NCI-H2196 treated with DMSO at 0.1 percent for 48 hours (cell line): ENCODE measurements at regions not wholly inside any gene's neighbourhood (a gene's known extent, or its start where the extent isn't known, plus 50 kb on each side); places are given as distances from the start of the nearest gene placed in this dataset.

Experiments used
- DNase-seq: peaks from one replicate; lab custom pipeline; 2025; ENCODE audit not compliant: unreplicated experiment; lab: John Stamatoyannopoulos, UW

DNA sequence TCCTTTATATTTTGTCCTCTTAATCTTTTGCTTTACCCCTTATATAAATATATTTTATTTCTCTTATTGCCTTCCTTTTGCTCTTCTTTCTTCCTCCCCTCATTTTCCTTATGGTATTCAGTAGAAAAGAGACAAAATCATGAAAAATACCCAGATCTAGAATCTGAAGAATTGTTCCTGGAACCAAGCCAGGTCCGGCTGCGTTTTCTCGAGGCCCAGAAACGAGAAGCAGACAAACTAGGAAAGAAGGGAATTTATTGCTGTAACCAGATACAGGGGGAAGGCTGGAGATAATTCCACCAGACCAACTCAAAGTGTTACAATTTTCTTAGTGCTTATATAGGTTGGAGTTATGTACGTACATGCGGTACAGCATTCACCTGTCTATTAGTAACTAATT lies 328.7 kb downstream of the GABRG1 start:
- no peak for DNase-seq

DNA sequence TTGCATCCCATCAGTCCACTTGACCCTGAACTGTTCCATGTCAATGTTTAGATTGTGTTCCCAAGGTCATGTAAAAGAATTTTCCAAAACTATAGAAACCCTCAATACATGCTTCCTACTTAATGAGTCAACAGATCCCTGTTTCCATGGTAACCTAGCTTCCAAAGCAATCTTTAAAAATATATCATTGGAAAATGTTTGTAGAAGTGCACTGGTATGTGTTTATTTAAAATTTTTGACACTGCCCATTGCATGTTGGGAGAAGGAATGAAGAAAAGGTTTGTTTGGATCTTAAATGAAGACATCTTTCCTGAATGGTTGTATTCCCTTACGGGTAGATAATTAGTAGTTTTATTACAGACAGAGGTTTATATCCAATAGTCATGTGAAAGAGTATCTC lies 345.3 kb downstream of the GABRG1 start:
- no peak for DNase-seq

DNA sequence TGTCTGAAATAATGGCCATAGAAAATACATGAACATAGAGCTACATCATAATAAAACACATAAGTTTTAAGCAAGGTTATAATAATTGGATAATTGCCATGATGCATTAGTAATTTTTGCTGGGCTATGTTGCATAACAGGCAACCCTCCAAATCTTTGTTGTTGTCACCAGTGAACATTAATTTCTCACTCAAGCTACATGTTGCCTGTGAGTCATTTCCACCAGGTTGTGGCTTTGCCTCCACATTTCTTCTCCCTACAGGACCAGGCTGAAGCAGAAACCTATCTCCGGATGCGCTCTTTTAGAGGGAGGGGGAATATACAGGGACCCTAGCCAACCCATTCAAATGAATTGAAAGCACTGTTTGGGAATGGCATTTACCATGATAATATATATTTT lies 347.7 kb downstream of the GABRG1 start:
- no peak for DNase-seq

DNA sequence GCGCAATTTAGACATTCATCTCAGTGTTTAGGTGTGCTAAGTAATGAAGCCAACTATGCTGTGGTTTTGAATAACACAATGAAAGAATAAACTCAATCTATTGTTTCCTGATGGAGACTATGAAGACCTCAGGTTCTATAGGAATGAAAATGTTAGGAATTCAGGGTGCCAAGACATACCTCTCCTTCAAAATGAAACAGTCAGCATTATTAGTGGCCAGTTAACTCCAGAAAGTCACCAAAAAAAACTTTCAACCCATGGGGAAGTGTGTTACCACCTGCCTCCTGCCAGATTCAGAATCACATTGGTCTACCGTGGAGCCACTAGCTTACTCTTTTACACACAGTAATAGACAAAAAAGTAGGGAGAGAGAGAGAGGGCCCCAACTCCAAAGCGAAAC lies 352.9 kb downstream of the GABRG1 start:
- no peak for DNase-seq

DNA sequence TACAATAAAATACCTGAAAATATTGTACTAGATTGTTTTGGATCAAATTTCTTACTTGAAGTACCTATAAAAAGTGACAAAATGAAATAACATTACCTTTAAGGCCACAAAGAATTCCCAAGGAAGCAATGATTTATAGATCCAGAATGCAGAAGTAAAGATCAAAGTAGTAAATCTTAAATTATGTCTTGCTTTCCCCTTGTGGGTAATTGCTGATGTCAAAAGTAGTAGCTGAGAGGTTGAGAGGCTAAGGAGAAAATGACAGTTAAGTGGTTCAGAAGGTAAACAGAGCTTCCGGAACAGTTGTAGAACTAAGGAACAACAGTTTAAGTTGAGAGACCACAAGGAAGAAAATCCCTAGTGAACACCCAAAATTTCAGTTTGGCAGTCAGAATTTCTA lies 358.3 kb downstream of the GABRG1 start:
- DNase-seq: no peak

DNA sequence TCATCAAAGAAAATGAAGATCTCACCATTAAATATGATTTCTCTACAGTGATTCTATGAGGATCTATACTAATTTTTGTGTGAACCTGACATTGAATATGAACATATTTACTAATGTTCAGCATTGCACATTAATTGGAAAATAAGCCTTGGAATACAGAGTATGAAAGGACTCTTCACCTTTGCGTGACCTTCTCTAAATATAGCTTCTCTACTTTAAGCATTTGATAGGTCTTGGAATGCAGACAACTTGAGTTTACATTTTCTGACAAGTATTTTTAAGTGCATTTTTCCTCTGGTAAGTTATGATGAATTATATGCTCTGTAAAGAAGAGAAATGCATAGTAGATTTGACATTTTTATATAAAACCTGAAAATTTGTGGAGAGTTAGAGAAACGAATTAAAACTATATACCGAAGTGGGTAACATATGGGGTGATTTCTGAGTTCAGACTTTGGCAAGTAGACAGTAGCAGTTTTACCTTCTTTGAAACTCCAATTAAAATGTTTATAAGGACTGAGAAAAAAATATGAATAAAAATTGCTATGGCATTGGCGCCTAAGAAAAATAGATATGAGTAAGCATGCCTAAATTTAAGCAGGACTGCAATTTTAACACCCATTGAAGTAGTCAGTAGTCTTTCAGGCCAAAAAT lies 371.9 kb downstream of the GABRG1 start:
- DNase-seq: no peak

DNA sequence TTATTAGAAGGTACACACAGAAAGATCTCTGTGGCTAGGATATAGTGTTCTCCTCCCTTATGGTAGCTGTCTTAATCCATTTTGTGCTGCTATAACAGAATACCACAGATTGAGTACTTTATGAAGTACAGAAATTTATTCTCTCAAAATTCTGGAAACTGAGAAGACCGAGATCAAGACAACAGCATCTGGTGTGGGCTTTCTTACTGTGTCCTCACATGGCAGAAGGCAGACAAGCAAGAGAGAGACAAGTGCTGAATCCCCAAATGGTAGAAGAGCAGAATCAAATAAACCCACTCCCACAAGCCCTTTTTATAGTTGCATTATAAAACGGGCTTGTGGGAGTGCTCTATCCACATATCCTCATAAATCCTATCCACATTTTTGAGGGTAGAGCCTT lies 373.1 kb downstream of the GABRG1 start:
- DNase-seq: no peak

DNA sequence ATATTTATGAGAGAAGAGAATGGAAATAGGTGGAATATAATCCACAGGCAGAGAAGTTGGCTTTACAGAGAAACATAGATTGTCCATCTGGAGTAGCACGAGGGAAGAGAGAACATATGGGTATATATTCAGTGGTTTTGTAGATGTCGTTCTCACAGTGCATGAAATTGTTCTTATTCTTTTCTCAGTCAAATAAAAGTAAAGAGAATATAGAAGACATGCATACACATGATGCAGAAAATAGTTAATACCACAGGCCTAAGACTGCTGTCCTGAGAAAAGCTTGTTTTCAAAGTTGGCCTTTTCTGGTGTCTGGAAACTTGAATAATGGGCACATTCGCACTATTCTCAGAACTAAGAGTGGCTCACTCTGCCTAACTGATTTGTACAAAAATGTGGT lies 378.1 kb downstream of the GABRG1 start:
- no peak for DNase-seq

DNA sequence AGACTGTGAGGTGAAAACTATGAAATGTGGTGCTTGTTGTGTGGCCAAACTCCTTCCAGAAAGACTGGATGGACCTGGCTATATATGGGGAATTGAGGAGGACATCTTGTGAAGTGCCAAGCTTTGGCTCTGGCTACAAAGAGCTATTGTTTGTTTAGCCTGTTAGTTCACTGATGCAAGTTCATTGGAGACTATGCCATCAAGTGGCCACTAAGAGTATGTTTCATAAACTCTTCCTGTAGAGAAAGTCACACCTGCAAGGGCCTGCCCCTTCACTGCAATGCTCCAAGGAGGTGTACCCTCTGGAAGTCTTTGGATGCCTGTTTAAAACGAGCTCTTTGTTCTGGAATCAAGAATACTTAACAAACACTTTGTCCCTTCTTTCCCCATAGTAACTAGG lies 382.0 kb downstream of the GABRG1 start:
- DNase-seq: no peak

DNA sequence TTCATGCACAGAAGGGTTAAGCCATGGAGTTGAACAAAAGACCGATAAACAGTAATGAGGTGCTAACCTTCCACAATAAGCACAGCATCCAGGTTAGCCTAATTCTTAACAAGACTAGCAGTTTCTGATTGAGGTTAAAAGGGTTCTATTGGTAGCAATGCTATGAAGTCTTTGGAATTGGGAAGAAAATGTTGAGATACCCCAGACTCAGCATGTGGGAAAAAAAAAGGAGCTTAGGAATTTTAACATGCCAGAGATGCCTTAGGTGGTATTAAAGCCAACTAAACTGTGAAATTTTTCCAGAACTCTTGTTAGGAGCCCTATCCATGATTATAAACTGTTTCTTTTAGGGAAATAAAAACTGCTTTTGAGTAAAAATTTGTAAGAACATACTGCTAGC lies 391.7 kb downstream of the GABRG1 start:
- DNase-seq: no peak

DNA sequence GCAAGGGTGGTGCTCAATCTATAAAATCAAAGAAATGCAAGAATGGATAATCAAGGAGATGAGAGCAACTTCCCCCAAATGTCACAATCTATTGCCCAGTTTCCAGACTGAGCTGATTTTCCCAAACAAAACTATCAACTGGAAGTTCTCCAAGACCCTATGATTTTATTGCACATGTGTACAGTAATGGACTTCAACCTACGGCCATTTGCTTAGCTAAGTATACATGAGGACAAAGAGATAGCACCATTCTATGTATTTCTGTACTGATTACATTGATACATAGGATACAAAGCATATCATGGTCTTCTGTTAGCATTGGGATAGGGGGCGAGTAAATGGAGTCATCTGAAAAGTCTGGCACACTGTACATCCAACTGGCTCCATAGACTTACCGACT lies 407.8 kb downstream of the GABRG1 start:
- no peak for DNase-seq

DNA sequence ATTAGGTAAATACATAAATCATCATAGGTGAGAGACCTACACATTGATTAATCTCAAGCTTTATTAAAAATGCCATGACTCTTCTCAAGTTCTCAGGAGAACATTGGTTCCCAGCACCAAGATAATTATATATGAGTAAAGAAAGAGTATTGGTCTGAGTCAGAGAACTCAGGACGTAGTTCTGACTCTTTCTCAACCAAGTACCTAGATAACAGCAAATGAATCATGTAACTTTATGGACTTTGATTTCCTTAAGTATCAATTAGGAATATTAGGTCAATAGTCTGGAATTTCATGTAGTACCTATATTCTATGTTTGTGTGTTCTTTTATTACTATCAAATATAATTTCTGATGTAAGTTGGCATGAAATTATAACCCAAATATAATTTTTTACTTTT lies 409.9 kb downstream of the GABRG1 start:
- DNase-seq: no peak

DNA sequence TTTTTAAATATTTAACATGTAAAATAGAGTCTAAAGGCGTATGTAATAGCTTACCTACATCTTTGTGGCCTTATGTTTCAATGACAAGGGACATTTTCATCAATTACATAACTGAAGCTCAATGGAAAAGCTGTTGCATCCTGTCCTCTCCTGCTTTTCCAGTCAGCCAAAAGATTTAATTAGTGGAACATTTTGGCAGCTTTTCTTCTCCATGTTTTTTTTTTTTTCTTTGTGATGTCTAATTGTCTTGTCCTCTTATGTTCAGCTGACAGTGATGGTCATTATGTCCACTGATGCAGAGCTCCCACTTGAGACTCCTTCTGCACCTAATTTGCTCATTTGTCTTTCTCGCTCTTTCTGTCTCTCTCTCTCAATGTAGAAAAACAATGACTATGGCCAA lies 422.2 kb downstream of the GABRG1 start:
- DNase-seq: no peak

DNA sequence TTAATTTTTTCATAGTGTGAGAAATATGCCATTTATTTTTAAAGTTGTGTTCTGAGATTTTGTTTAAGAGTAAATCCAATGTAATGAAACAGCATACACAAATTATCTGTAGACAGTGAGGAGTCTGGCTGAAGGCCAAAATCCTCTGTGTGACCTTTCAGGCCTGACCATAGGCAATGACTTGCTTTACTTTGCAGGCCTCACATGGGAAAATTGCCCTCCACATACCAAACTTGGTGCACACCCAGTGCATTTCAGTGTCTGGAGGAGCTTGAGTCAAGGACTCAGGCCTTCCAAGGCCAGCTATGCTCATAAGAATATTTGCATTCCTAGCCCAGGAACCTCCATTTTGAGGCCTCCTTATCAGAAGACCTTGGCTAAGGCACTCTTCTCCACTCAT lies 430.1 kb downstream of the GABRG1 start:
- DNase-seq: no peak

DNA sequence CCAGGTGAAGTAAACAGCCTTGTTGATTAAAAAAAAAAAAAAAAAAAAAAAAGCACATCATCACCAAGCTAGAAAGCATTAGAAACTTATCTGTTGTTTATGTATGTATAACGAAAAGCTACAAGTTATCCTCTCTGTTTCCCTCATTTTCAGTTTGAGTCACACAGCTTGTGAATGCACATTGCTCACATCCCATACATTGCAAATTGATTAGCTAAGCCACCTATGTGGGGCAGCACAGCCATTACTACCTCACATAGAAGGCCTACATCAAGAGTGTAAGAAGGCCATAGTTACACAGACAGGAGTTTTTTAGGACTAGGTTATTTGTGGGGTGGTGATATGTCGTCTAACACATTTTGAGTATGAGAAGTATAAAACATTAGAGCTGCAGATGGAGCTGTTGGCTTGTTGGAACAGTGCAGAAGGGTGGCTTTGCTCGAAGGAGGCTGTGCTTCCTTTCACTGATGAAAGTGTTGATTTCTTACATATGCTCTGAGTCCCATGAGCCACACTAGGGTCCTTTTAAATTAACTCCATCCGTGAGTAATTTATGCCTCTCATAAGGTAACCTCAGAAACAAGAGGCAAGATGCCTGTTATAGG lies 431.6 kb downstream of the GABRG1 start:
- no peak for DNase-seq

DNA sequence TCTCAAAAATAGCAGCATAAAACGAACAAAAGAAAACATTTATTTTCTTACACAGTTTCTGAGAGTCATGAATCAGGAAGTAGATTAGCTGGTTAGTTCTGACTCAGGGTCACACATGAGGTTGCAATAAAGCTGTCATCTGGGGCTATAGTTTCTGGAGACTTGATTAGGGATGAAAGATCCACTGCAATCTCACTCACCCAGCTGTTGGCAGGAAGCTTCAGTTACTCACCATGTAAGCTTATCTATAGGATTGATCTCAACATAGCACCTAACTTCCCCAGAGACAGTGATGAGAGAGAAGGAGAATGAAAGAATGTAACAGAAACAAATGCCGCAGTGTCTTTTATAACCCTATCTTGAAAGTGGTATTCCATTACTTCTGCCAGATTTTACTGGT lies 435.5 kb downstream of the GABRG1 start:
- no peak for DNase-seq

DNA sequence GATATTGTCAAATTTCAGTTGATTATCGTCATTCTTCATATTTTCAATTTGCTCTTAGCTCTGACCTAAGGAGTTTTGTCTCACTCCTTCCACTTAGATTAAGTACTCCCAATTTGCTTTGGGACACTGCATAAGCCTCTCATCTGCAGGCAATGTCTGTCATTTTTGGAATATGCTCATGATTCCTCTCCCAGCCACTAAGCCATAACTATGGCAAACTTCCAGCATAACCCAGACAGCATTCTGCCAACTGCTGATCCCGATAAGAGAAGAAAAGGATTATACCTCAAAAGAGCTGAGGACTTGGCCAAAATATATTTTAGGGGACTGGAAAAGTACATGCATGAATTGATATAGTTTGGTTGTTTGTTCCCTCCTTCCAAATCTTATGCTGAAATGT lies 444.4 kb downstream of the GABRG1 start:
- DNase-seq: no peak

DNA sequence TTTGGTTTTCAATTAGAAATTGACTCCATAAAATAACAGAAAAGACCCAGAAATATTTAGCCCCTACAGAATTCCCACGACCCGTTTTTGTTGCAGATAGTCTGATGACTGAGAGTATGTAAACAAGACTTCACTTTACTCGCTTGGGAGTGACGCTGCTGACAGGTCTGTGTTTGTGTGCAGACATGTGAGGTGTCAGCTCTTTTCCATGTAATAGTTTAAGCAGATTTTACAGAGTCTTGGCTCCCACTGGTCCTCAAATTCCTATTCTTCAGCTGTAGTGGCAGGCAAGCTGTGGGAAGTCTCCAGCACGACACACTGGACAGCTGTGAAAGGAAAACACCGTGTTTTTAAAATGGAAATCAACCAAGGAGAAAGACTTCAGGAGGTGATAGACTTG lies 455.7 kb downstream of the GABRG1 start:
- no peak for DNase-seq

DNA sequence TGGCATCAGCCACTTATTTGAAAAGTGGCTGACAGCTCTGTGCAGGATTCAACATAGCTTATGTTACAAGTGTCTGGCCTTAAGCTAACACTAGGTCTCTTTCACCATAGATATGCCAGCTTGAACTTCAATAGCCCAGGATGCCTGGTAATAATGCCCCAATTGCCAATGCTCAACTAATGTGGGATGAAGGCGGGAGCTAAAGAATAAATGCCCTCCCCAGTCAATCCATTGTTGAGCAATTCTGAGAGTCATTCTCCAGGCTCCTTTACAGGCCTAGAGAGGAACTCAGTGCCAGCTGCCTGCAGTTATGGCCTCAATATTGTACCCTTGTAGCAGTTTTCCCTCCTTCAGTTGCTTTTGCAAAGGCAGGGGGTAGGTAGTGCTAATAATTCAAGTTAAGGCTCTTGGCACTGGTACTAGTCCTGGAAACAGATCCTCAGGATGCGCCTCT lies 460.2 kb downstream of the GABRG1 start:
- no peak for DNase-seq

DNA sequence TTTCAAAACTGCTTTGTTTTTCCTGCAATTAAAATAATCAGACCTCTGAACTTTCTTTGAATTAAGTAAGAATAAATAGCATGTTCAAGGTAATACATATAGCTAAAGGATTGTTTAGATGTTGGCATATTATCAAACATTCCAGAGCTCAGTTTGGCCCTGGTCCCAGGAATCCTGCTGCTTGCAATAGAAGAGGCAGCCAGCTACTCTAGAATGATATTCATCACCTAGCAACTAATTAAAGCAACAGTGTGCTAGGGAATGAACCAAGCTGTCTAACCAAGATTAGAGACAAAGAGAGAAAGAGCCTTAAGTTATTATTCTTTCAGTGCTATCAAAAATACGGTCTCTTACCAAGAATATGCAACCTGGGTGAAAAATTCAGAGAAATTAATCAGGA lies 460.9 kb downstream of the GABRG1 start:
- DNase-seq: peak; percentile 18

DNA sequence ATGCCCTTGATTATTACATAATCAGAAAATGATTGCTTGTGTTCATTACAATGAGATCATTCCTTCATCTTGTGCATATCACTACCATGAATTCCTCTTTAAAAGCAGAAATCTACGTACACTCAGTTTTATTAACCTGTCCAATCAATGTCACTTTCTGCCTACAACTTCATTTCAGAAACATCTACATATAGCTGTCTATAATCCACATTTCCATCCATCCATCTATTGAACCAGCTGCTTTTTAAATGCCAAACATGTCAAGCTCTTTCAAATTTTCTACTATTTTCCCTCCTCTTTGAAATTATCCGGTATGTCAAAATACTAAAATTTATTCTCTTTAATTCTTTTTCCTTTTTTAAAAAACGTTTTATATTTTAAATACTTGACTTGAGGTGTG lies 462.0 kb downstream of the GABRG1 start:
- no peak for DNase-seq

DNA sequence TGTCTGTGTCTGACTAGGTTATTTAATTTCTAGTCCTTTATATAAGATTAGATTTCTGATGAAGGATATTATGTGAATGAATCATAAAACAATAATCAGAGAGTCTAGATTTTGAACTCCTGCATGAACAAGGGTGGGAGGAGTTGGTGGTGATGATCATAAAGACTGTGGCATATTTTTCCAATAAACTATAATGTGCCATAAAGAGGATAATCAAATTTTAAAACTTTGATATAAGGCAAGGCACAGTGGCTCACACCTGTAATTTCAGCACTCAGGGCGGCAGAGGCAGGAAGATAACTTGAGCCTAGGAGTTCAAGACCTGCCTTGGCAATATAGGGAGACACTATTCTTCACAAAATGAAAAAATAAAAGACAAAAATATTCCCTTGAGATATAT lies 473.3 kb downstream of the GABRG1 start:
- no peak for DNase-seq

DNA sequence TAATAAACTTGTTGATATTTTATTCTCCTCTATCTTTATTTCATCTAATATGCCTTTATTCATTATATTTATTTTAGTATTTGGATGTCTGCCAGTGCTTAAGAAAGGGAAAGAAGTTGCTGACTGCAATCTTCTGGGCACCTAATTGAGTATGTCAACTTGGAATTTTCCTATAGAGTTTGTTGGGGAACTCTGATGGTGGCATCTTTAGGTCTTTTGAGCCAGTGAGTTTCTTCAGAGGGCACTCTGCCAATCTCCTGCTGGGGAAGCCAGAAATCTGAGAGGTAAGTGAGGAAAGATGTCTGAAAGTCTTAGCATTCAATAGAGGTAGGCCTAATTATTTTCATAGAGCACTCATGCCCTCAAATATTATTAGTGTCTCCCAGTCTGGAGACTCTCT lies 475.0 kb downstream of the GABRG1 start:
- DNase-seq: no peak
